GM10266 (cell line): ENCODE measurements at regions not wholly inside any gene's neighbourhood (a gene's known extent, or its start where the extent isn't known, plus 50 kb on each side); places are given as distances from the start of the nearest gene placed in this dataset.
"Not testable (repeated sequence)": the region's sequence is repeated elsewhere in the genome, so short reads cannot be mapped to it uniquely, and the experiment has no call there.

Experiments used
- DNase-seq: peaks from one replicate; pipeline ENCODE4 v3.0.0; 2012; ENCODE audit errors: extremely low spot score
- TF ChIP-seq, protein P1 (sequence below): IDR thresholded peaks from 2 replicates; pipeline ENCODE4 v1.5.1; 2012; ENCODE audit warnings: mild to moderate bottlenecking, low read depth; ENCODE audit not compliant: control insufficient read depth, insufficient read depth; ENCODE audit errors: missing control alignments

DNA sequence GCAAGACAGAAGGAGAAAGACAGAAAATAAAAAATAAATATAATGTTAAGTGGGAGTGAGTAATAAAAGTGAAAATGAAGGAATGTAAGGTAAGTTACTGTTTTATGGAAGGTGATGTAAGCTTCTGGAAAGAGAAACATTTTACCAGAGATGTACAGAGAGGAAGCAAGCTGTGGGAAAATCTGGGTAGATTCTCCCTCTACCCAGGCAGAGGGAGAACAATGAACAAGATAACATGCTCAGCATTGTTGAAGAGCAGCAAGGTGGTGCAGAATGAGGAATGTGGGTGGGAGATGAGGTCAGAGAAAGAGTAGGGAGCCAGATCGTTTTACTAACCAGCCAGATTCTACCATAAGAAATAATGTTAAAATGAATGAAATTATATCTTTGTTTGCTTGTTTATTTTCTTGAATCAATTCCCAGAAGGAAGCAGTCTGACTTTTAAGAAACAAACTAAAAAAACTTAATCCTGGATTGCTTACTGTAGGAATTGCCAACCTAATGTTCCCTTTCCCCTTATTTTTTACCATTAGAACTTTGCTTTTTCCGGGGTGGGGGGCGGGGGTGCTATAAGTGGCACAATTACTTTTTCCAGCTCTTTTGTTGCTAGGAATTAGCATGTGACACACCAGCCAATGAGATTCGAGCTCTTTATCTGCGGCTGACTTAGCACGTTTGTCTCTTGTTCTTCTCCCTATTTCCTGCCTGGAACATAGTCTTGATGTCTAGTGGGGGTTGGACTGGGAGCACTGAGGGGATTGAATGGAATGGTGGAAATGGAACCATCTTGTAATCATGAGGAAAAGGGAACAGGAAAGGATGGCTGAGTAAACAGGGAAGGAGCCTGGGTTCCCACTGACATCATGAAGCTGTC, 356.7 kb downstream of the TMEM167A start:
- no peak for DNase-seq
- TF ChIP-seq, protein P1, sequence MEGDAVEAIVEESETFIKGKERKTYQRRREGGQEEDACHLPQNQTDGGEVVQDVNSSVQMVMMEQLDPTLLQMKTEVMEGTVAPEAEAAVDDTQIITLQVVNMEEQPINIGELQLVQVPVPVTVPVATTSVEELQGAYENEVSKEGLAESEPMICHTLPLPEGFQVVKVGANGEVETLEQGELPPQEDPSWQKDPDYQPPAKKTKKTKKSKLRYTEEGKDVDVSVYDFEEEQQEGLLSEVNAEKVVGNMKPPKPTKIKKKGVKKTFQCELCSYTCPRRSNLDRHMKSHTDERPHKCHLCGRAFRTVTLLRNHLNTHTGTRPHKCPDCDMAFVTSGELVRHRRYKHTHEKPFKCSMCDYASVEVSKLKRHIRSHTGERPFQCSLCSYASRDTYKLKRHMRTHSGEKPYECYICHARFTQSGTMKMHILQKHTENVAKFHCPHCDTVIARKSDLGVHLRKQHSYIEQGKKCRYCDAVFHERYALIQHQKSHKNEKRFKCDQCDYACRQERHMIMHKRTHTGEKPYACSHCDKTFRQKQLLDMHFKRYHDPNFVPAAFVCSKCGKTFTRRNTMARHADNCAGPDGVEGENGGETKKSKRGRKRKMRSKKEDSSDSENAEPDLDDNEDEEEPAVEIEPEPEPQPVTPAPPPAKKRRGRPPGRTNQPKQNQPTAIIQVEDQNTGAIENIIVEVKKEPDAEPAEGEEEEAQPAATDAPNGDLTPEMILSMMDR: no peak

DNA sequence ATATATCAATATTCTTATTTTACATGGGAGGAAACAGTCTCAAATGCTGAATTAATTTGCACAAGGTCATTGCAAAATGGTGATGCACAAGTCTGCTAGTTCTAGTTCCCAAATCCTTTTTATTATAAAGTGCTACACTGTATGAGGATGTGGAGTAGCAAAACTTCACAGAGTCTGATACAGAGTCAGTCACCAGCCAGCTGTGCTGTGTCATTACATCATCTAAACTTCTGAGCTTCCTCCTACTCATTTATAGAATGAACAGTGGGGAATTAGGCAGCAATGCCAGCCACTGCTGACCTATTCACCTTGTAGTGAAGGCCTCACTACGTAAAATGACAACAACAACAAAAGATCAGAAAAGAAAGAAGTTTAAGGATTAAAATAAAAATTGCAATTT, 357.8 kb downstream of the TMEM167A start:
- TF ChIP-seq, protein P1: no peak
- DNase-seq: peak; percentile 55

DNA sequence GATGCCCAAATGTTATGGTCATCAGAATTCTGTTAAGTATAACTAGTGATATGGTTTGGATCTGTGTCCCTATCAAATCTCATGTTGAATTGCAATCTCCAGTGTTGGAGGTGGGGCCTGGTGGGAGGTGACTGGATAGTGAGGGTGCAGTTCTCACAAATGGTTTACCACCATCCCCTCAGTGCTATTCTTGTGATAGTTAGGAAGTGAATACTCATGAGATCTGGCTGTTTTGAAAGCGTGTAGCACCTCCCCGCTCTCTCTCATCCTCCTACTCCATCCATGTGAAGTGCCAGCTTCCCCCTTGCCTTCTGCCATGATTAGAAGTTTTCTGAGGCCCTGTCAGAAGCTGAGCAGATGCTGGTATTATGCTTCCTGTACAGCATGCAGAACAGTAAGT, 359.5 kb downstream of the TMEM167A start:
- TF ChIP-seq, protein P1: no peak
- DNase-seq: no peak

DNA sequence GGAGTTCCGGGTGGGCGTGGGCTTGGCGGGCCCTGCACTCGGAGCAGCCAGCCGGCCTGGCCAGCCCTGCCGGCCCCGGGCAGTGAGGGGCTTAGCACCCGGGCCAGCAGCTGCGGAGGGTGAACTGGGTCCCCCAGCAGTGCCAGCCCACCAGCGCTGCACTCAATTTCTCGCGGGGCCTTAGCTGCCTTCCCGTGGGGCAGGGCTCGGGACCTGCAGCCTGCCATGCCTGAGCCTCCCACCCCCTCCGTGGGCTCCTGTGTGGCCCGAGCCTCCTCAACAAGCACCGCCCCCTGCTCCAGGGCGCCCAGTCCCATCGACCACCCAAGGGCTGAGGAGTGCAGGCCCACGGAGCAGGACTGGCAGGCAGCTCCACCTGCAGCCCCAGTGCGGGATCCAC, 362.5 kb downstream of the TMEM167A start:
- DNase-seq: not testable (repeated sequence)

DNA sequence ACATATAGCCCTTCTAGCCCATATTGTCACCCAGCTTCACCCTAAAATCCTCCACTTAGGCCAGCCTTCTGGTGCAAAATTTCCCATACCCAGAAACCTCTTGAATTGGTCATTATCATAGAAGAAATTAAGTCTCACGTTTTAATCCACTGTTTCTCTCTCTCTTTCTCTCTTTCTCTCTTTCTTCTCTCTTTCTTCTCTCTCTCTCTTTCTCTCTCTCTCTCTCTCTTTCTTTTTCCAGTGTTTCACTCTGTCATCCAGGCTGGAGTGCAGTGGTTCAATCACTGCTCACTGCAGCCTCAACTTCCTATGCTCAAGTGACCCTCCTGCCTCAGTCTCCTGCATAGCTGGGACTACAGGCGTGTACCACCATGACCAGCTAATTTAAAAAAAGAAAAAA, 363.4 kb downstream of the TMEM167A start:
- DNase-seq: no peak
- TF ChIP-seq, protein P1: no peak

DNA sequence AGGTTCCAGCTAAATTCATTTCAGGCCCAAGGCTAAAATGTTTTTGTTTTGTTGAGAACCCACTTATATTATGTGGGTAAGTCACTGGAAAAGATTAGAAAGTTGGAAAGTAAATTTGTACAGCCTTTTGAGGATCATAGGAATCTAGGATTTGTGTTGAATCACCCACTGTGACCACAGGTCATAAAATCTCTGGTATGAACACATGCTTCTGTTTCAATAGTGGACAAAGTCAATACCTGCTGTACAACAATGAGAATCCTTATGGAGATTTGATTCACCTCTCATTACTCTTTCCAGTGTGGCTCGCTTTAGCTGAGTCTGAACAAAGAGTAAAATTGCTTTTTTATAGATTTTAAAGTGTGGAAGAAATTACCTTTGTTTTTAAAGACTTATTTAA, 369.5 kb downstream of the TMEM167A start:
- TF ChIP-seq, protein P1: no peak
- no peak for DNase-seq

DNA sequence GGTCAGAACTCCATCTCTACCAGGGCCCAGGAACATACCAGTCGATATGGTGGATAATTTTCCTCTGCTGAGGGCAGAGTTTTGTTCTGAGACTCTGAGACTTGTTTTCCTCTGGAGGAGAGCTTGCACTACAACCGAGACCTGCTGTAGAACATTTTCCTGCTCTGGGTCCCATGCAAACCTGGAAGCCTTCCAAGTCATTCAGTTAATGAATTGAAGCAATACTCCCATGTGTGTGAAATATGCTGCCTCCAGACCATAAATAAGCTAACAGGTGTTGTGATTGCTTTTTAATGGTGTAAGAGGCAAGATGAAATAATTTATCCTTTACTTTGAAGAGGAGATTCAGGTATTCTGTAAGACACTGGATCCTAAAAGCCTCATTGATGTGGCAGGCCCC, 372.8 kb downstream of the TMEM167A start:
- TF ChIP-seq, protein P1: no peak
- no peak for DNase-seq
